Dedifferentiated amniotic fluid mesenchymal stem cell (primary cell): ENCODE measurements at regions not wholly inside any gene's neighbourhood (a gene's known extent, or its start where the extent isn't known, plus 50 kb on each side); places are given as distances from the start of the nearest gene placed in this dataset.
"Not testable (repeated sequence)": the region's sequence is repeated elsewhere in the genome, so short reads cannot be mapped to it uniquely, and the experiment has no call there.

ENCODE experiments used
- DNase-seq: peaks from one replicate; pipeline ENCODE4 v3.0.0-alpha.2; 2016; ENCODE audit errors: extremely low spot score

DNA sequence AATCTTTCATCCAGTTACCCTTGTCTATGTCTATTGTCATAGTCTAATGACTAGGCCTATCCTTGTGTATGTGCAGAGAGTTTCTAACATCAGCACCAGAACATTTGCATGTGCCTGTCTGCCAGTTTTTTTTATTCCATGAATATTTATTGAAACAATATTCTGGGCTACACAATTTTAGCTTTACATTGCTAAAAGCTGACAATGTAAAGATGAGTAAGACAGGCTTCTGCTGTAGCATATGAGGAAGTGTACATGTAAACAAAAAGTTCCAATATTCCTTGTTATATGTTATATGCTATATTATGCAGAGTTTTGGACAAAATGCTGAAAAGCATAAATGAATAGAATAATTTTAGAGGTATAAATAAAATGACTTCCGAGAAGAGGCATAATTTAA, 357.7 kb downstream of the NYAP2 start:
- DNase-seq, result no peak

DNA sequence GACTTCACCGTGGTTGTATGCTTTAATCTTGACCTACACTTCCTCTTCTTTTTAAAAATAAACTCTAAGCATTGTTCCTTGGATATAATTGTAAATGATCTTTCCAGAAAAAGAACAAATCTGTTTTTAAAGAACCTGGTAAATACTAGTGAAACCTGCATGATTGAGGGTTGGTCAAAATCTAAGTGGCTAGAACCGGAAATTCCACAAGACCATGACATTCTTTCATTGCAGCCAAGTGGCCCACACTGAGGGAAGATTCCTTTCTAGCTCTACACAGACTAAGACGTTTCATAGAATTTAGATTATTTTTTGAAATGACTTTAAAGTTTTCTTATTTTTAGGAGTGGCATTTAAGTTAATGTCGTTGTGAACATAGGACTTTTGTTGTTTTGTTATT, 356.7 kb downstream of the NYAP2 start:
- no peak for DNase-seq

DNA sequence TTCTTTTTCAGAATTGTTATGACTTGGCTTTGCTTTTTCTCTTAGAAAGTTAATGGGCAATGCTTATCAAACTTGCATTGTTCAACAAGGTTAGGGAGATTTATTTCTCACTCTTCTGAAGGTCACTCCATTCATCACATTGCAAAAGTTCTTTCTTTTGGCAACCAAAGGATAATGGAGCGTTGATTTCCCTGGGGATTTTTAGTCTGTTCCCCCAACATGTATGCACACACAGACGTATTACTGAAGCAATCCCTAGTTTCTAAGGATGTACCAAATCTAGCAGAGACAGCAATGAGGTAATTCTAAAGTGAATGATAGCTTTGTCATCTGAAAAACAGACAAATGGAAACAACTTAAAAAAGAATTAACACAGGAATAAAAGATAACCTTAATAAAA, 349.1 kb downstream of the NYAP2 start:
- no peak for DNase-seq

DNA sequence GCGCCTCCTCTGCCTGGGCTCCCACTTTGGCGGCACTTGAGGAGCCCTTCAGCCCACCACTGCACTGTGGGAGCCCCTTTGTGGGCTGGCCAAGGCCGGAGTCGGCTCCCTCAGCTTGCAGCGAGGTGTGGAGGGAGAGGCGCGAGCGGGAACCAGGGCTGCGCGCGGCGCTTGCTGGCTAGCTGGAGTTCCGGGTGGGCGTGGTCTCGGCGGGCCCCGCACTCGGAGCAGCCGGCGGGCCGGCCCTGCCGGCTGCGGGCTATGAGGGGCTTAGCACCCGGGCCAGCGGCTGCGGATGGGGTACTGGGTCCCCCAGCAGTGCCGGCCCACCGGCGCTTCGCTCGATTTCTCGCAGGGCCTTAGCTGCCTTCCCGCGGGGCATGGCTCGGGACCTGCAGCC, 344.5 kb downstream of the NYAP2 start:
- DNase-seq, result not testable (repeated sequence)

GRCh38 chr2:225742487-225742886, 343.0 kb downstream of the NYAP2 start:
- no peak for DNase-seq

GRCh38 chr2:225740086-225740485, 340.6 kb downstream of the NYAP2 start:
- DNase-seq, result no peak

DNA sequence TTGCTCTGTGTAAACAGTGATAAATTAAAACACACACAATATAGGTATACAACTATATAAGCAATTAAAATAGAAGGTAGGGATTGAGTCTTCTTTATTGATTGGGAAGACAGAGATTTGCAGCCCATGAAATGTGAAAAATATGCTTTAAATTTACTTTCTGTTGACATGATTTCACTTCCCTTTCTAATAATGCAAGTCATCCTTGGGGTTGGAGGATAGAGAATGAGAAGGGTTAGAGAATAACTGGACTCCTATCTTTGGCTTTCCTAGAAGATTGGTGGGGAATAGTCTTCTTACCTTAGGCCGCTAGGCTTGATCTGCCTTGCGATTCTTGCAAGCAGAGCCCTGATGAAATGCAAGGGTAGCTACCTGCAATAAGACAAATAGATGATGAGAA, 339.8 kb downstream of the NYAP2 start:
- DNase-seq, result no peak

- no peak for DNase-seq
Observed at GRCh38 chr2:225738735-225739134, 339.2 kb downstream of the NYAP2 start.

- DNase-seq, result no peak
Observed at GRCh38 chr2:225737556-225737955, 338.0 kb downstream of the NYAP2 start.

DNA sequence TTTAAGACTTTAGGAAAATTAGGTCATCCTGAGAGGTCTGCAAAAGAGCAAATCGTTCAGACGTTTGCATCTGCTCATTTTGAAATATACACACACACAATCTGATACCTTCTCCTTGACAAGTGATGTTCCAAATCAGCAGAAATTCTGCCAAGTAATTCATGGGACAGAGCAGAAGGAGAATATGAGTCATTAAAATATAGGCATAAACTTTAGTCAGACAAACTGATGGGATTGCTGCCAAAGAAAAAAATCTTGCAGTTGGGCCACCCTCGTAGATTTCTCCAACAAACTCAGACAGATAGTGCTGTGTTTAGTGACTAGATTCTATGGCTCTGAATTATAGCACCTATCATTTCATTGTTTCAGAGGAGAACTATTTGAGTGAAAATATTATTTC, 336.3 kb downstream of the NYAP2 start:
- peak; percentile 82 for DNase-seq

- DNase-seq, result no peak
Observed at GRCh38 chr2:225725726-225726125, 326.2 kb downstream of the NYAP2 start.
